GM12865 (cell line): ENCODE measurements at regions not wholly inside any gene's neighbourhood (a gene's known extent, or its start where the extent isn't known, plus 50 kb on each side); places are given as distances from the start of the nearest gene placed in this dataset.
A peak's percentile ranks its signal among the peaks of the same experiment; 100 is the strongest.

Source experiments
- DNase-seq: peaks from one replicate; pipeline ENCODE4 v3.0.0; 2010; ENCODE audit warnings: low read depth
- H3K4me3 ChIP-seq: 2 replicates; pipeline ENCODE4 v1.5.1; 2011; ENCODE audit warnings: mild to moderate bottlenecking, low read depth, low read length, control low read depth
- TF ChIP-seq, protein P1 (sequence below): IDR thresholded peaks from 2 replicates; pipeline ENCODE4 v1.5.1; 2011; ENCODE audit warnings: low read length, control low read depth, low read depth, inconsistent platforms; ENCODE audit not compliant: insufficient read depth; ENCODE audit errors: missing control alignments

DNA sequence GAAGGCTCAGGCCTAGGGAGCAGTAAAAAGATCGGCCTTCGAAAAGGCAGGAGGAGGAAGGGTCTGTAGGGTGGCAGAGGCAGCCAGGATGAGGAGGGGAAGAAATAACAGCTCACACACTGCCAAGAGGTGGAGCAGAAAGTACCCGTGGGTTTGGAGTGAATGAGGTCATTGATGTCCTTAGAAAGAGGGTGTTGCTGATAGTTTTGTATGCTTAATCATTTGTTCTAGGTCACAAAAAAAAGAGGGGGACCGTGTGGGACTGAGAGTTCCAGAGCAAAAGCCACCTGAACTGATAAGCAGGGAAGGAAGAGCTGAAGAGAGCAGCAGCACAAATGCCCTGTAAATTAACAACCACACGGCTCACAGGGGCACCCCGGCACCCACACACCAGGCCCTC is 140.4 kb downstream of the FAM161A start:
- no peak for DNase-seq
- TF ChIP-seq, protein P1, sequence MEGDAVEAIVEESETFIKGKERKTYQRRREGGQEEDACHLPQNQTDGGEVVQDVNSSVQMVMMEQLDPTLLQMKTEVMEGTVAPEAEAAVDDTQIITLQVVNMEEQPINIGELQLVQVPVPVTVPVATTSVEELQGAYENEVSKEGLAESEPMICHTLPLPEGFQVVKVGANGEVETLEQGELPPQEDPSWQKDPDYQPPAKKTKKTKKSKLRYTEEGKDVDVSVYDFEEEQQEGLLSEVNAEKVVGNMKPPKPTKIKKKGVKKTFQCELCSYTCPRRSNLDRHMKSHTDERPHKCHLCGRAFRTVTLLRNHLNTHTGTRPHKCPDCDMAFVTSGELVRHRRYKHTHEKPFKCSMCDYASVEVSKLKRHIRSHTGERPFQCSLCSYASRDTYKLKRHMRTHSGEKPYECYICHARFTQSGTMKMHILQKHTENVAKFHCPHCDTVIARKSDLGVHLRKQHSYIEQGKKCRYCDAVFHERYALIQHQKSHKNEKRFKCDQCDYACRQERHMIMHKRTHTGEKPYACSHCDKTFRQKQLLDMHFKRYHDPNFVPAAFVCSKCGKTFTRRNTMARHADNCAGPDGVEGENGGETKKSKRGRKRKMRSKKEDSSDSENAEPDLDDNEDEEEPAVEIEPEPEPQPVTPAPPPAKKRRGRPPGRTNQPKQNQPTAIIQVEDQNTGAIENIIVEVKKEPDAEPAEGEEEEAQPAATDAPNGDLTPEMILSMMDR: no peak
- no peak overlapping the region for H3K4me3 ChIP-seq

DNA sequence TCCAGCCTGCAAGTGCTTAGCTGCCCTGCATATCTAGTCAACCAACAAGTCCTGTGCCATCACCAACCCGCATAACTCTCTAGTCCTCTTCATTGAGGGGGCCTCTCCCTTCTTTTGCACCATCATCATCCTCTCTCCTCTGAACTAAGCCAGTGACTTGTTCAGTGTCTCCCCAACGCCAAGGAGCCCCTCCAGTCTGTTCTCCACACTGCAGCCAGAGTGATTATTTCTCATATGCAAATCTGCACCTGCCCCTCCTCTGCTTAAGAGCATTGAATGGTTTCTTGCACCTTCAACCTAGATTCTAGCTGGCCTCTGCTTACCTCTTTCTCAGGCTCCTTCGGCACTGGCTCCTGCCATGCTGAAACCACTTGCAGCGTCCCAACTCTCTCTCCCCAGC is 141.8 kb downstream of the FAM161A start:
- TF ChIP-seq, protein P1: no peak
- no peak for DNase-seq

DNA sequence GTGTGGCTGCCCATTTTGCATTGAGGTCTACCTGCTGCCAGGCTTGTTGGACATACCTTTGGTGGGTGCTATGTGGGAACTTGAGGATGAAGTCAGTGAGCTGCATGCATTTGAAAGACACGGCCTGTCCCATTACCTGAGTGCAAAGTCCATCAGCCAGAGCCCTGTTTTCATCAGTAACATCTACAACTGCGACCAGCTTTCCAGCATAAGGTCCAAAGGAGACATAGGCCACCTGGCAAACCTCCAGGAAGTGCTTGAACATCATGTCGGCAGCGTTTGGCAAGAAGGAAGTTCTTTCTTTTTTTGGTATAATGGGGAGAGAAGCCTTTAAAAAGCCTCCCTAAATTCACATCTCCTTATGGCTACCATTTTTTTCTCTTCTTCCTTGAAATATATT is 143.1 kb downstream of the FAM161A start:
- TF ChIP-seq, protein P1: no peak
- no peak for DNase-seq

More for the DNA sequence above, 141.8 kb downstream of the FAM161A start:
- H3K4me3 ChIP-seq: no peak overlapping the region

DNA sequence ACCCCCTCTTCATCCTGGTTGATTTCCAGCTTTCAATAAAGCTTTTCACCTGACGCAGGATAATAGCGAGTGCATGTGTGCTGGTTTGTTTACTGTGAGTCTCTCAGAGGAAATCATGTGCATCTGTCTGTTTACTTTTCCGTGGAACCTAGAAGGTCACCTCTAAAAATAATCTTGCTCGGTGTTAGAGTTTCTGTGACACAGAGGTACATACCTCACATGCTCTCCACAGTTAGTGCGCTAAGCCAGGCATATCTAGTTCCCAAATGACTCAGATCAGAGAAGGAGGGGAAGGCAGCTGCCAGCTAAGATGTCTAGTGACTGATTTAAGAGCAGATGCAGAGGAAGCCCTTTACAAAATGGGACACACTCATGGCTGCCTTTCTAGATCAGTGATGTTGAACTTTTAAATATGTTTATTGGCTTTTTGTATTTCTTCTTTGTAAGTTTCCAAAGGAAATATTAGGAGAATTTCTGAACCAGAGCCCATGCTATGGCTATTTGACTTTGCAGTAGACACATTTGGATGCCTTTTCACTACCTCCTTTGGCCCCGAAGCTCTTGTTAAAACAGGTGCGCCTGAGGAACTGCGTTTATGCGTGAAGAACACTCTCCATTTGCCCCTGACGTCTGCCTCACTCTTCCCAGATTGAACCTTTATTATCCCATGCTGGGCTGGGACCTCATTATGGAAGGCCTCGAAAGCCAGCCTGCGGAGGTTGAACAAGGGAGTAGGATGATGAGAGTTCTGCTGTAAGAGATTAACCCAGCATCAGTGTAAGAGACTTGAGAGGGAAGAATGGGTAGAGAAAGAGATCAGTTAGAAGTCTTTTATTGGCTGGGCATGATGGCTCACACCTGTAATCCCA is 145.6 kb downstream of the FAM161A start:
- H3K4me3 ChIP-seq: peak overlapping the region; percentile 25
- DNase-seq: peak; percentile 95
- TF ChIP-seq, protein P1: no peak

More for the DNA sequence above, 143.1 kb downstream of the FAM161A start:
- no peak overlapping the region for H3K4me3 ChIP-seq

DNA sequence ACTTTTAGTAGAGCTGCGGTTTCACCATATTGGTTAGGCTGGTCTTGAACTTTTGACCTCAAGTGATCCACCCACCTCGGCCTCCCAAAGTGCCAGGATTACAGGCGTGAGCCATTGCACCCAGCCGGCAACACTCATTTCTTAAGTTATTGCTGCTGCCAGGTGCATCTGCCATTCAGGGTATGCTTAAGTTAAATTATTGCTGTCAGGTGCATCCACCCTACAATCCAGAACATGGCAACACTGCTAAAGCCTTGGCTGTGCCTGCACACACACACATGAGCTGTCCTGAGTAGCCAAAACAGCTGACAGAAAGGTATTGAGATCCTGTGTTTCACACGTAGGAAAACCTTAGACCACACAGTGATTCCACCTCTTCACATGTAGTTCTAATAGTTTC is 148.2 kb downstream of the FAM161A start:
- TF ChIP-seq, protein P1: no peak
- DNase-seq: peak; percentile 63
- no peak overlapping the region for H3K4me3 ChIP-seq

DNA sequence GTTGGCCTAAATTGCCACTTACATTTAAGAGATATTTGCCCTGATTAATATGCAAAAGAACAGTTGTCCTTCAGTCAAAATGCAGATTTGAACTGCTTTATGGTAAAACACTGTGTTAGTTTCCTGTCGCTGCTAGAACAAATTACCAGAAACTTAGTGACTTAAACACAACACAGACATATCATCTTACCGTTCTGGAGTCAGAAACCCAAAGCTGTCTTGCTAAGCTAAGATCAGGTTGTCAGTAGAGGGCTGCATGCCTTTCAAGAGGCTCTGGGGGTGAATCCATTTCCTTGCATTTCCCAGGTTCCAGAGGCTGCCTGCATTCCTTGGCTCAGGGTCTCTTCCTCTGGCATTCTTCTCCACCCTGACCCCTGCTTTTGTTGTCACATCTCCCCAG is 149.5 kb downstream of the FAM161A start:
- DNase-seq: no peak
- H3K4me3 ChIP-seq: no peak overlapping the region
- TF ChIP-seq, protein P1: no peak

DNA sequence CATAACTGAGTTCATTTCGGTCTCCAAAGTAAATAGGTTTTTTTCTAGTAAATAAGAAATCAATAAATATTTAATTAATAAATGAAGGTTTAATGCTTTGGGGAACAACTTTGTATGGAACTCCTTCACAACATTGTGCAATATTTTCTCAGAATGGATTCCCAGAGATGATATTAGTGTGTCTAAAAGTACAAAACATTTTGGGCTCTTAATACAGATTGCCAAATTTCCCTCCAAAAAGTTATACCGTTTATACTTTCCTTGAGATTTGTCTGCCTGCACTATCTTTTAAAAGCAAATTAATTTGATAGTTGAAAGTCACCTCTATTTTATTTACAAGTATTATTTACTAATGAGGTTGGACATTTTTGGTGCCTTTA is 151.8 kb downstream of the FAM161A start:
- TF ChIP-seq, protein P1: no peak

More for the DNA sequence above, 151.8 kb downstream of the FAM161A start:
- no peak for DNase-seq
- H3K4me3 ChIP-seq: no peak overlapping the region
